HG03521 (cell line): ENCODE measurements at regions not wholly inside any gene's neighbourhood (a gene's known extent, or its start where the extent isn't known, plus 50 kb on each side); places are given as distances from the start of the nearest gene placed in this dataset.
"Not testable (repeated sequence)": the region's sequence is repeated elsewhere in the genome, so short reads cannot be mapped to it uniquely, and the experiment has no call there.

Source experiments
- ATAC-seq: cut with Tn5 transposase; IDR thresholded peaks from one replicate; pipeline ENCODE4 v1.9.1; 2021; ENCODE audit warnings: mild to moderate bottlenecking, moderate library complexity; ENCODE audit not compliant: unreplicated experiment

GRCh38 chr14:30410986-30411385 is 148.0 kb upstream of the G2E3 start:
- ATAC-seq, result no peak

- ATAC-seq, result not testable (repeated sequence)
Observed at GRCh38 chr14:30413184-30413583, 145.8 kb upstream of the G2E3 start.

GRCh38 chr14:30417121-30417520 is 141.8 kb upstream of the G2E3 start:
- no peak for ATAC-seq

- ATAC-seq, result no peak
Observed at GRCh38 chr14:30417999-30418398, 141.0 kb upstream of the G2E3 start.

- no peak for ATAC-seq
Observed at GRCh38 chr14:30419037-30419436, 139.9 kb upstream of the G2E3 start.

GRCh38 chr14:30420515-30420914 is 138.4 kb upstream of the G2E3 start:
- ATAC-seq, result no peak

- ATAC-seq, result no peak
Observed at GRCh38 chr14:30426463-30426862, 132.5 kb upstream of the G2E3 start.

GRCh38 chr14:30427401-30427800 is 131.6 kb upstream of the G2E3 start:
- no peak for ATAC-seq

- ATAC-seq, result no peak
Observed at GRCh38 chr14:30427846-30428245, 131.1 kb upstream of the G2E3 start.

- ATAC-seq, result no peak
Observed at GRCh38 chr14:30431552-30431951, 127.4 kb upstream of the G2E3 start.

GRCh38 chr14:30440961-30441360 is 118.0 kb upstream of the G2E3 start:
- ATAC-seq, result no peak

- ATAC-seq, result no peak
Observed at GRCh38 chr14:30443368-30444007, 115.5 kb upstream of the G2E3 start.

- ATAC-seq, result no peak
Observed at GRCh38 chr14:30444451-30444850, 114.5 kb upstream of the G2E3 start.

GRCh38 chr14:30445011-30445793 is 113.8 kb upstream of the G2E3 start:
- ATAC-seq, result no peak

- no peak for ATAC-seq
Observed at GRCh38 chr14:30445852-30446251, 113.1 kb upstream of the G2E3 start.

- ATAC-seq, result no peak
Observed at GRCh38 chr14:30450631-30451545, 108.1 kb upstream of the G2E3 start.

- no peak for ATAC-seq
Observed at GRCh38 chr14:30456296-30456695, 102.7 kb upstream of the G2E3 start.

GRCh38 chr14:30462358-30462757 is 96.6 kb upstream of the G2E3 start:
- no peak for ATAC-seq

GRCh38 chr14:30464481-30464880 is 94.5 kb upstream of the G2E3 start:
- no peak for ATAC-seq

GRCh38 chr14:30468354-30468753 is 90.6 kb upstream of the G2E3 start:
- no peak for ATAC-seq

- ATAC-seq, result no peak
Observed at GRCh38 chr14:30471980-30472379, 87.0 kb upstream of the G2E3 start.
